Keratinocyte (primary cell): ENCODE measurements at regions not wholly inside any gene's neighbourhood (a gene's known extent, or its start where the extent isn't known, plus 50 kb on each side); places are given as distances from the start of the nearest gene placed in this dataset.

Experiments used
- EZH2 ChIP-seq: IDR thresholded peaks from one replicate; pipeline ENCODE4 v1.6.1; 2012; ENCODE audit warnings: inconsistent platforms, mild to moderate bottlenecking, low read length, moderate library complexity
- TF ChIP-seq, protein P1 (sequence below), 3 experiments: IDR thresholded peaks in 1 of 3; conservative IDR thresholded peaks in 1 of 3; optimal IDR thresholded peaks in 1 of 3; 2 replicates in 2 of 3; 3 replicates in 1 of 3; pipeline versions ENCODE3 to v1.5.1; 2011; ENCODE audit warnings: low read length in 3 of 3, mild to moderate bottlenecking in 3 of 3, moderate library complexity in 2 of 3, control low read depth in 1 of 3, inconsistent platforms in 1 of 3; ENCODE audit not compliant: insufficient read depth in 2 of 3; ENCODE audit errors: extremely low read depth in 1 of 3

- TF ChIP-seq EZH2 = no peak
- TF ChIP-seq, protein P1, sequence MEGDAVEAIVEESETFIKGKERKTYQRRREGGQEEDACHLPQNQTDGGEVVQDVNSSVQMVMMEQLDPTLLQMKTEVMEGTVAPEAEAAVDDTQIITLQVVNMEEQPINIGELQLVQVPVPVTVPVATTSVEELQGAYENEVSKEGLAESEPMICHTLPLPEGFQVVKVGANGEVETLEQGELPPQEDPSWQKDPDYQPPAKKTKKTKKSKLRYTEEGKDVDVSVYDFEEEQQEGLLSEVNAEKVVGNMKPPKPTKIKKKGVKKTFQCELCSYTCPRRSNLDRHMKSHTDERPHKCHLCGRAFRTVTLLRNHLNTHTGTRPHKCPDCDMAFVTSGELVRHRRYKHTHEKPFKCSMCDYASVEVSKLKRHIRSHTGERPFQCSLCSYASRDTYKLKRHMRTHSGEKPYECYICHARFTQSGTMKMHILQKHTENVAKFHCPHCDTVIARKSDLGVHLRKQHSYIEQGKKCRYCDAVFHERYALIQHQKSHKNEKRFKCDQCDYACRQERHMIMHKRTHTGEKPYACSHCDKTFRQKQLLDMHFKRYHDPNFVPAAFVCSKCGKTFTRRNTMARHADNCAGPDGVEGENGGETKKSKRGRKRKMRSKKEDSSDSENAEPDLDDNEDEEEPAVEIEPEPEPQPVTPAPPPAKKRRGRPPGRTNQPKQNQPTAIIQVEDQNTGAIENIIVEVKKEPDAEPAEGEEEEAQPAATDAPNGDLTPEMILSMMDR (optimal IDR thresholded peaks at IDR 0.05 in 1 of 3, IDR thresholded peaks at IDR 0.05 in 1 of 3, conservative IDR thresholded peaks at IDR 0.05 in 1 of 3; ENCODE audit: extremely low read depth in 1 of 3, insufficient read depth in 2 of 3, low read length in 3 of 3) = no peak
Observed at GRCh38 chr12:19890024-19890423, 450.7 kb downstream of the AEBP2 start.
